LHCN-M2 (cell line): ENCODE measurements at regions not wholly inside any gene's neighbourhood (a gene's known extent, or its start where the extent isn't known, plus 50 kb on each side); places are given as distances from the start of the nearest gene placed in this dataset.
"Not testable (repeated sequence)": the region's sequence is repeated elsewhere in the genome, so short reads cannot be mapped to it uniquely, and the experiment has no call there.

ENCODE experiments used
- DNase-seq: peaks from one replicate; pipeline ENCODE4 v3.0.0-alpha.2; 2012; ENCODE audit warnings: low read depth

DNA sequence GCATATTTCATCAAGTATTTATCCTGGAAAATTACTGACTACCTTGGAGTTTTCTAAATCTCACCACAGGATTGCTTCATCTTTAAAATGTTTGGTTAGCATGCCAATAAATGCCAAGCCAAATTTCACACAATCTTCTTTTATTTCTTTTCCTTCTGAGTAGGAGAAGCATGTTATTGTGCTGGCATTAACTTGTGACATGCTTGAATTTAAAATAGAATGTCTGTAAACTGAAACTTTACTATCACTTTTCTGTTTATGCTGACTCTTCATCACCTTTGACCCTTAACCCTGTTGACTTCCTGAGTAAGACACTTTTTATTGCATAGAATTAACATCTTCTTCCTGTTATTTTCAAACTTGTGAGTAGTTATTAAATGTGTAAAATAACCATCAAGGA is 56.2 kb upstream of the LRRTM4 start:
- no peak for DNase-seq

DNA sequence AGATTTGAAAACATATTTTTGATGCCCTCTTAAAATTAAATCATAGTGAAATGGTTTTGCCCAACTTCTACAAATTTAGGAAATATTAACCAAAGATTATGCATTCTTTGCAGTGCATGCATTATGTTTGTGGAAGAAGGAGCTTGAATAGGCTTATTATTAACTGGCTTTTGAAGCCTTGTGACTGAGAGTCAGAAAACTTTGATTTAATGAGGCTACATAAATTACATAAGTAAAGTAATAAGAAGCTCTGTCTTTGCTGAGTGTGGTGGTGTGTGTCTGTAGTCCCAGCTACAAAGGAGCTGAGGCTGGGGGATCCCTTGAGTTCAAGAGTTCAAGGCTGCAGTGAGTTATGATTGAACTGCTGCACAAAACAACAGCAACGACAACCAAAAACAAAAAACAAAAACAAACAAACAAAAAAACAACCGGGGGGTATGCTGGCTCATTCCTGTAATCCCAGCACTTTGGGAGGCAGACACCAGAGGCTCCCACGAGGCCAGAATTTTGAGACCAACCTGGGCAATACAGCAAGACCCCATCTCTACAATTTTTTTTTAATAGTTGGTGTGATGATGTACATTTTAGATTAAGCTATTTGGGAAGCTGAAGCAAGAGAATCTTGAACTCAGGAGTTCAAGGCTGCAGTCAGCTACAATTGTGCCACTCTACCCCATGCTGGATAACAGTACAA is 57.0 kb upstream of the LRRTM4 start:
- DNase-seq = no peak

DNA sequence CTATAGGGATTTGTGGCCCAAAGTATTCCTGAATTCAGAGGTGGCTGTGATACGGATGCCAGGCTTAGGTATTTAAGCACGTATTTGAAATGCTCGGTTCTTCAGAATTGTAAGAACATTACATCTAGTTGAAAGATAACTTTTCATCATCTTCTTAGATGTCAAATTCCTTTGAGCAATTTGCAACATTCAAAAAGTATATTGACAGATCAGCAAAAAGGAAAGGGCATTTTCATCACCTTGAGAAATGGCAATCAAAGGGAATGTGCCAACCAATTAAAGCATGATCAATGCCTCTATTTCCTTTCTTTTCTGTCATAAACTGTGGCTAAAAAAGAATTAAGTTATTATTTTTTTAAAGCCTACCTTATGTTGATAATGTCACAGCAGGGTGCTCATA is 66.3 kb upstream of the LRRTM4 start:
- DNase-seq = no peak

DNA sequence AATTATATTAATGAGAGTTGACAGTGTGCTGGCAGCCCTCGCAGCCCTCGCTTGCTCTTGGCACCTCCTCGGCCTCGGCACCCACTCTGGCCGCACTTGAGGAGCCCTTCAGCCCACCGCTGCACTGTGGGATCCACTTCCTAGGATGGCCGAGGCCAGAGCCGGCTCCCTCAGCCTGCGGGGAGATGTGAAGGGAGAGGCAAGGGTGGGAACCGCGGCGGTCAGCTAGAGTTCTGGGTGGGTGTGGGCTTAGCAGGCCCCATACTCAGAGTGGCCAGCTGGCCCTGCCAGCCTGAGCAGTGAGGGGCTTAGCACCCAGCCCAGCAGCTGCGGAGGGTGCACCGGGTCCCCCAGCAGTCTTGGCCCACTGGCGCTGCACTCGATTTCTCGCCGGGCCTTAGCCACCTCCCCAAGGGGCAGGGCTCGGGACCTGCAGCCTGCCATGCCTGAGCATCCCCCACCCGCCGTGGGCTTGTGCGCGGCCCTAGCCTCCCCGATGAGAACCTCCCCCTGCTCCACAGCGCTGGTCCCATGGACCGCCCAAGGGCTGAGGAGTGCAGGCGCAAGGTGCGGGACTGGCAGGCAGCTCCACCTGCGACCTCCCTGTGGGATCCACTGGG is 68.2 kb upstream of the LRRTM4 start:
- DNase-seq = no peak

- not testable (repeated sequence) for DNase-seq
These were observed 70.8 kb upstream of the LRRTM4 start for GRCh38 chr2:77592955-77593354.

- DNase-seq = no peak
These were observed 80.6 kb upstream of the LRRTM4 start for GRCh38 chr2:77602771-77603170.

GRCh38 chr2:77604953-77605929 is 83.1 kb upstream of the LRRTM4 start:
- no peak for DNase-seq

GRCh38 chr2:77608510-77608909 is 86.3 kb upstream of the LRRTM4 start:
- no peak for DNase-seq

- DNase-seq = no peak
These were observed 107.4 kb upstream of the LRRTM4 start for GRCh38 chr2:77629539-77629938.

DNA sequence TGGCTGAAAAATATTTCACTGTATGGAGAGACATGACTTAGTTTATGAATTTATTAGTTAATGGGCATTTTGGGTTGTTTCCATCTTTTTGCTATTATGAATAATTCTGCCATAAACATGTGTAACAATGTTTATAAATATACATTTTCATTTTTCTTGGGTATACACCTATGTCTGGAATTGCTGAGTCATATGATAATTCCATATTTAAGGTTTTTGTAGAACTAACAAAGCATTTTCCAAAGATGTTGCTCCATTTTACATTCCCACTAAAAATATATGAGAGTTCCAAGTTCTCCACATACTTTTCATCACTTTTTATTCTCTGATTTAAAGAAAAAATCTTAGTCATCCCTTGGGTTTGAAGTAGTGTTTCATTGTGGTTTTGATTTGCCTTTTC is 108.8 kb upstream of the LRRTM4 start:
- DNase-seq = no peak

DNA sequence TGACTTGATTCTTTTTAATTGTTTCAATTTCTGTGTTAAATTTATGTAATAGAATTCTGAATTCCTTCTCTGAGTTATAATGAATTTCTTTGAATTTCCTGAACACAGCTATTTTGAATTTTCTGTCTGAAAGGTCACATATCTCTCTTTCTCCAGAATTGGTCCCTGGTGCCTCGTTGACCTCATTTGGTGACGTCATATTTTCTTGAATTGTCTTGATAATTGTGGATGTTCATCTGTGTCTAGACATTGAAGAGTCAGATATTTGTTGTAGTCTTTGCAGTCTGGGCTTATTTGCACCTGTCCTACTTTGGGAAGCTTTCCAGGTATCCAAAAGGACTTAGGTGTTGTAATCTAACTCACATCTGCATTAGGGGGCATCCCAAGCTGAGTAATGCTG is 111.4 kb upstream of the LRRTM4 start:
- DNase-seq = no peak

GRCh38 chr2:77640924-77641323 is 118.7 kb upstream of the LRRTM4 start:
- no peak for DNase-seq

DNA sequence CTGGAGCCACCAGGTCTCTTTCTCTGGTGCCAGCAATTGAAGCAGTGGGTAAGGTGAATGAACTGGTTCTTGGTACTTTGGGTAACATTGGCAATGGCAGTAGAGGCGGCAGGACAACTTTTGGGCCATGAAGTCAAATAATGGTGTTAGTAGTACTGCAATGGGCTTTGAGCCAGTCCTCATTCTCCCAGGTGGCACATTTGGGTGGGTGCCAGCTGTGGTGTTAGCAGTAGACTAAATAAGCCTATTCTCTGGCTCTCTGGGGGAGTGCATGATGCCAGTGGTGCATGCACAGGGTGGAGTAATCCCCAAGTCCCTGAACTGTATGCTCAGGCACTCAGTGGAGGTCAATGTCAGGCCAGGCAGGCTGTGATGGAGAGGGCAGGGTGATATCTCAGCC is 120.2 kb upstream of the LRRTM4 start:
- no peak for DNase-seq

- no peak for DNase-seq
These were observed 127.7 kb upstream of the LRRTM4 start for GRCh38 chr2:77649856-77650255.

GRCh38 chr2:77652499-77652898 is 130.3 kb upstream of the LRRTM4 start:
- DNase-seq = no peak

DNA sequence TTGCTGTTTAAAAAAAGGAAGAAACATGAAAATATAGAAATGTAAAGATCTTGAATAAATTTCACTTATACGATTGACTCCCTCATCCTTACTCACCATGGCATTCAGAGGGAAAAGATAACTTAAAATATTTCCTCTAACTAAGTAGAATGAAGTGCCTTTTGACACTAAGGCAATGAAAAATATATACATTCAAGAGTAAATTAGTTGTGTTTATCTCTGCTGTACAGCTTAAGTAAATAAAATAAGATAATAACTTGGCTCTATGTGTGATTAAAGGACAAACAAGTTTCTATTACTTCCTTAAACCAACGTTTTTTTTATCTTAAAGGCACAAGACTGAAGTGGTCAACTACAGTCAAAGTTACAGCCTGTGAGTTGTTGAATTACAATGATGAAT is 142.3 kb upstream of the LRRTM4 start:
- no peak for DNase-seq

DNA sequence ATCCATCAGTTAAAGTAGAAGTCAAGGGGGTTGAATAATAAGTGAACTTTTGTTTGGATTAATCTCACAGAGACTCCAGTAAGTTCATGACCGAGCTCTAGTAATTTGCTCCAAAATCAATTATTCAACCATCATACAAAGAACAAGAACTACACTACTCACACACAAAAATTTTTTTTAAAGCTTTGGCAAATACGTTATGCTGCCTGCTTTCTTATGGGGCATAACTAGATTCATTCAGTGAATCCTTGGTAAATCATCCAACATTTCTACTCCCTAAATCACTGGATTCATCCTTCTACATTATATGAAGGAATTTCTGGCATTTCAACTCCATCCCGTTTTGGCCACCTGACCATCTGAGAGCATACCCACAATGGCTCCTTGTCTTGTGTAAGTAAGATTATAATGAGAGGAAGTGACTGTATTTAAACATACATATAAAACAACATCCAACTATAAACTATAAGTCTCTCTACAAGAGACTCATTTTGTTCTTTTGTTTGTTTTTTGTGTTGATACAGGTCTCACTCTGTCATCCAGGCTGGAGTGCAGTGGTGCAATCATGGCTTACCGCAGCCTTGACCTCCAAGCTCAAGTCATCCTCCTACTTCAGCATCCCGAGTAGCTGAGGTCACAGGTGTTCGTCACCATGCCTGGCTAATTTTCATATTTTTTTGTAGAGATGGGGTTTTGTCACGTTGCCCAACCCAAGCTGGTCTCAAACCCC is 144.2 kb upstream of the LRRTM4 start:
- DNase-seq = no peak

GRCh38 chr2:77684543-77685319 is 162.6 kb upstream of the LRRTM4 start:
- DNase-seq = not testable (repeated sequence)

GRCh38 chr2:77712601-77713000 is 190.4 kb upstream of the LRRTM4 start:
- DNase-seq = no peak

GRCh38 chr2:77713412-77713811 is 191.2 kb upstream of the LRRTM4 start:
- DNase-seq = no peak

- DNase-seq = no peak
These were observed 197.9 kb upstream of the LRRTM4 start for GRCh38 chr2:77720115-77720514.
